Progenitor cell of endocrine pancreas (in vitro differentiated cells): ENCODE measurements at regions not wholly inside any gene's neighbourhood (a gene's known extent, or its start where the extent isn't known, plus 50 kb on each side); places are given as distances from the start of the nearest gene placed in this dataset.

Experiments
- DNase-seq: peaks from one replicate; pipeline ENCODE4 v3.0.0; 2021; ENCODE audit warnings: low spot score; ENCODE audit not compliant: unreplicated experiment
- H3K27ac Mint-ChIP-seq: 2 replicates; pipeline ENCODE4 v1.8.0; 2021; ENCODE audit warnings: mild to moderate bottlenecking, moderate library complexity, mixed read lengths
- H3K27me3 Mint-ChIP-seq: 2 replicates; pipeline ENCODE4 v1.8.0; 2021; ENCODE audit warnings: mixed read lengths
- H3K36me3 Mint-ChIP-seq: 2 replicates; pipeline ENCODE4 v1.8.0; 2022; ENCODE audit warnings: mixed read lengths; ENCODE audit not compliant: insufficient read depth
- H3K4me1 Mint-ChIP-seq: 2 replicates; pipeline ENCODE4 v1.8.0; 2021; ENCODE audit warnings: low read depth, mixed read lengths
- H3K4me3 Mint-ChIP-seq: 2 replicates; pipeline ENCODE4 v1.8.0; 2021; ENCODE audit warnings: low read depth, mild to moderate bottlenecking, moderate library complexity, mixed read lengths
- H3K9me3 Mint-ChIP-seq: 2 replicates; pipeline ENCODE4 v1.8.0; 2021; ENCODE audit warnings: low read depth, mixed read lengths
- TF ChIP-seq, protein P1 (sequence below): fragments of 200-600 bp; sonication (generic); IDR thresholded peaks from one replicate; pipeline ENCODE4 v1.5.0; 2021; ENCODE audit warnings: antibody characterized with exemption, mild to moderate bottlenecking; ENCODE audit not compliant: unreplicated experiment

DNA sequence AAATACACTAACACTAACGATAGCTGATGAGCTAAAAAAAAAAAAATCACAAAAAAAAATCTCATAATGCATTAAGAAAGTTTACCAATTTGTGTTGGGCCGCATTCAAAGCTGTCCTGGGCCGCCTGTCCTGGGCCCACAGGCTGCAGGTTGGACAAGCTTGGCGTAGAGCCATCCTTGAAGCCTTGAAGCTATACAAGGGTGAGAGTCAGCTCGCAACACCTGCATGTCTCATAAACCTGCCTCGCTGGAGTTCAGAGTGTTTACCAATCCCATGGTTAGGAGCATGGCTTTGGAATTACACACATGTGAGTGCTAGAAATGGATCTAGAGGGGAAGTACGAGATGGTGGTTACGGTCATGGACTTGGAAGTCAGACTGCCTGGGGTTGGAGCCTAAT is 453.7 kb downstream of the INSC start:
- no peak overlapping the region for H3K4me3 Mint-ChIP-seq
- no peak overlapping the region for H3K27ac Mint-ChIP-seq
- DNase-seq, result no peak
- H3K27me3 Mint-ChIP-seq, result peaks cover 12% of the 10 kb centered on the region
- H3K36me3 Mint-ChIP-seq, result no peaks in the 10 kb centered on the region
- TF ChIP-seq, protein P1, sequence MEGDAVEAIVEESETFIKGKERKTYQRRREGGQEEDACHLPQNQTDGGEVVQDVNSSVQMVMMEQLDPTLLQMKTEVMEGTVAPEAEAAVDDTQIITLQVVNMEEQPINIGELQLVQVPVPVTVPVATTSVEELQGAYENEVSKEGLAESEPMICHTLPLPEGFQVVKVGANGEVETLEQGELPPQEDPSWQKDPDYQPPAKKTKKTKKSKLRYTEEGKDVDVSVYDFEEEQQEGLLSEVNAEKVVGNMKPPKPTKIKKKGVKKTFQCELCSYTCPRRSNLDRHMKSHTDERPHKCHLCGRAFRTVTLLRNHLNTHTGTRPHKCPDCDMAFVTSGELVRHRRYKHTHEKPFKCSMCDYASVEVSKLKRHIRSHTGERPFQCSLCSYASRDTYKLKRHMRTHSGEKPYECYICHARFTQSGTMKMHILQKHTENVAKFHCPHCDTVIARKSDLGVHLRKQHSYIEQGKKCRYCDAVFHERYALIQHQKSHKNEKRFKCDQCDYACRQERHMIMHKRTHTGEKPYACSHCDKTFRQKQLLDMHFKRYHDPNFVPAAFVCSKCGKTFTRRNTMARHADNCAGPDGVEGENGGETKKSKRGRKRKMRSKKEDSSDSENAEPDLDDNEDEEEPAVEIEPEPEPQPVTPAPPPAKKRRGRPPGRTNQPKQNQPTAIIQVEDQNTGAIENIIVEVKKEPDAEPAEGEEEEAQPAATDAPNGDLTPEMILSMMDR, result no peak
- H3K4me1 Mint-ChIP-seq, result no peaks in the 10 kb centered on the region
- peaks cover 2% of the 10 kb centered on the region for H3K9me3 Mint-ChIP-seq

DNA sequence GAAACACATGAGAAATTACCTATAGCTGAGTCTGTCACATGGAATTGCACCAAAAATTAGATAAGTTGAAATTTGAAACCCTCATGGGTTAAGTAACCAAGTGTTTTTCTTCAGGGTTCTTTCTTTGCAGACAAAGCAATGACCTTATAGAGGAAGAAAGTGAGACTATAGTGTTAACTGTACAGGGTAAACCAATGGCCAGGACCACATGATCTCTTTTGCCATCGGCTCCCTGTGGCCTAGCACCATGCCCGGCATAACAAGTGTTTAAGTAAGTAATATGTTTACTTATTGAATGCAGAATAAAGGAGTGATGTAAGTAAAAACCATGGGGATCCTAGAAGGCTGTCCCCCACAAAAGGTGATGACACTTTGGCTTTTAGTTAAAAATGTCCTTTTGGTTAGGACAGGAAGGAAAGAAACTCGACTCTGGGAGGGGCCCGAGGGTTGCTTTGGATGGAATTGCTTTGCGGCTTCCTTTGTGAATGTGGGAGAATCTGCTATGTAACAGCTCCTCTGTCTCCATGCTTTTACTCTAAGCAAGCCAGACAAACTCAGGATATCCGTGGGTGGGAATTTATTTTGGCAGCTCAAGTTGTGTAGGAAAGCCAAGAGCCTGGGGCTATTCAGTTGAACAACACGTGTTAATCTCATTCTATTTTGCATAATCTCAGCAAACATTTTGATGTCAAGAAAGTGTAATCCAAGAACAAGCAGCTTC is 454.7 kb downstream of the INSC start:
- Mint-ChIP-seq H3K4me3 (no peak overlapping the region), H3K36me3 (no peaks in the 10 kb centered on the region), H3K27ac (no peak overlapping the region), H3K9me3 (peaks cover 2% of the 10 kb centered on the region), H3K27me3 (peaks cover 14% of the 10 kb centered on the region), H3K4me1 (peaks cover under 1% of the 10 kb centered on the region)
- TF ChIP-seq, protein P1, result no peak
- DNase-seq, result no peak

DNA sequence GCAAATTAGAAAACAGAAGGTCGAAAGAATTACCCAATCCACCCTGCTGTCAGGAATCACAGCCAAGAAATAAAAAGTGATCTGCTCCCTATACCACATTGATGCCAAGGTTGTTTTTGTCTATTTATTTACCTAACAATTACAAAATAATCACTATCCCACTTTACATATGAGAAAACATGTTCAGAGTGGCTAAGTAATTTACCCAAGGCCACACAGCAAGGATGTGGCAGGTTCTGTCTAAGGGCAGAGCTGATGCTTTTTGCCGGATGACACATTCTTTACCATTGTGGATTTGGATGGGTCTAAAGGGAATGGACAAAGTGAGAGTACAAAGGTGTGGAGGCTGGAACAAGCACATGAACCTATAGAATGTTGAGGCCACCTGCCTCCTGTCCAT is 460.7 kb downstream of the INSC start:
- TF ChIP-seq, protein P1, result no peak
- H3K27me3 Mint-ChIP-seq, result peaks cover 16% of the 10 kb centered on the region
- no peaks in the 10 kb centered on the region for H3K36me3 Mint-ChIP-seq
- H3K4me3 Mint-ChIP-seq, result no peak overlapping the region
- H3K27ac Mint-ChIP-seq, result no peak overlapping the region
- no peak for DNase-seq
- peaks cover 4% of the 10 kb centered on the region for H3K4me1 Mint-ChIP-seq
- H3K9me3 Mint-ChIP-seq, result no peaks in the 10 kb centered on the region

DNA sequence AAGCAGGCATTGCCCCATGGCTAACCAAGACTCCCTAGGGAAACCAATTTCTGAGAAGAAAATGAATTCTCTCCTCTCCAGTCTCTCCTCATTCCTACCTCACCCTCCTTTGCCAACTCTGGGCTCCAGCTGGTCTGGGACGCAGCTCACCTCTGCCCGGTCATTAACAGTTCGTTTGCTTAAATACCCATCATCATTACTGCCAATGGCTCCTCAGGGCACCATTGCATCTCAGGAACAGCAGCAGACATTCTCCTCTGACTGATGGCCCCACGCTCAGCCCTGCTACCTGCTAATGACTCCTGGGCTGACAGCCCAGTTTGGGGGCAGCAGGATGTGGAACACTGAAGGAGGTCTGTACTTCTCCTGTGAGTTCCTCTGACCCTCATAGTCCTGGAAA is 462.0 kb downstream of the INSC start:
- Mint-ChIP-seq H3K4me1 (peaks cover 6% of the 10 kb centered on the region), H3K27me3 (peaks cover 16% of the 10 kb centered on the region), H3K36me3 (no peaks in the 10 kb centered on the region), H3K27ac (no peak overlapping the region), H3K9me3 (no peaks in the 10 kb centered on the region), H3K4me3 (no peak overlapping the region)
- DNase-seq, result no peak
- TF ChIP-seq, protein P1, result no peak

DNA sequence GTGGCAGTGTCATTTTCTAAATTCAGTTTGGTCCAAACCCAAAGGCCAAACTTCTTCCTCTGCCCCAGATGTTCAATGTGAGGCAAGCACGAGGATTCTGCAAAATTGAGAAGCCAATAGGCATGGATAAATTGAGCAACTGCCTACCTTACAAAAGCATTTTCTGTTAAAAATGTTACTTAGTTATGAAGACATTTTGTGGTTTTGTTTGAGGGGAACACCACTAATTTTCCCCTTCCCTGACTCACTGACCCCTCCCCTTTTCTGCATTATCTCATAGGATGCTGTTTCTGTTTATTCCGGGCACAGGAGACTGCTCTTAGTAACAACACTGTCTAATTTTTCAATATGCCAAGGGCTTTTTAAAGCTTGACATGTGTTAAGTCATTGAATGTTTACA is 462.8 kb downstream of the INSC start:
- TF ChIP-seq, protein P1, result no peak
- H3K4me1 Mint-ChIP-seq, result peaks cover 6% of the 10 kb centered on the region

More for the DNA sequence above, 462.8 kb downstream of the INSC start:
- H3K9me3 Mint-ChIP-seq, result no peaks in the 10 kb centered on the region
- no peaks in the 10 kb centered on the region for H3K36me3 Mint-ChIP-seq
- DNase-seq, result no peak
- H3K4me3 Mint-ChIP-seq, result no peak overlapping the region
- H3K27ac Mint-ChIP-seq, result no peak overlapping the region
- H3K27me3 Mint-ChIP-seq, result peaks cover 16% of the 10 kb centered on the region
